ENCODE measurements at regions not wholly inside any gene's neighbourhood (a gene's known extent, or its start where the extent isn't known, plus 50 kb on each side); places are given as distances from the start of the nearest gene placed in this dataset.
"Not testable (repeated sequence)": the region's sequence is repeated elsewhere in the genome, so short reads cannot be mapped to it uniquely, and the experiment has no call there.

DNA sequence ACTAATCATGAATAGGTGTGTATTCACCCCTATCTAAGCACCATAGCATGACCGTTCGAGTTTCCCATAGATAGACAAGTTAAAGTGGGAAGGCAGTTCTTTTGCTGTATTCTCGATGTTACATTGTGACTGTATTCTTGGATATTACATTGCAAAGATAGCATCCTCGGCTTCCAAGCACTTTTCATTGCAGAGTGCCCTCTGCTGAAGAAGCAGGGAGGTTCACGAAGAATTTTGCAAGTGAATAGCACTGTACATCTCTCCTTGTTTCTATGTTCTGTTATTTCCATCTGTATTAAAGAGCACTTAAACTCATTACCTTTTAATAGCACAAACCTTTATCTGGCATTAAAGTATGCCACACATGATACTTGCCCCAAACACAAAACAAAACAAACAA, 426.7 kb upstream of the ARX start:
- no peak for DNase-seq (ENCODE audit: extremely low spot score)
- ChIA-PET POLR2A (no interaction called here), CTCF (no interaction called here)
- TF ChIP-seq CTCF (IDR thresholded peaks at IDR 0.05; ENCODE audit: control extremely low read depth, extremely low read depth, low read depth, missing control alignments) = peak; percentile 1

DNA sequence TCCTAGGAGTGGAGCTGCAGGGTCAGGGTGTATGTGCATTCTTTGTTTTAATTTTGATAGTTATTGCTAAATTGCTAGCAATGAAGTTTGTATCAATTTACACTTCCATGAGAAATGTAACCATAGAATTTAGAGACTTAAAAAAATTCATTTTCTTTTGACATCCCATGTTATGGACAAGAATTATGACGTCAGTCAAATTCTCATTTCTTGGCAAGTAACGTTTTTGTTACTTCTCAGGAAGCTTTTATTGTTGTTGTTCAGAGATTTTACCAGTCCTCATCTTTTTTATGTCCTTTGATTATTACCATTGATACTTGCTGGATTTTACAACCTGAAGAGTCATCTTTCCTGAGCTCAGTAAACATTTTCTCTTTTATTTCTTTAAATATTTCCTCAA, 417.5 kb upstream of the ARX start:
- no peak for TF ChIP-seq CTCF (IDR thresholded peaks at IDR 0.05; ENCODE audit: control extremely low read depth, extremely low read depth, low read depth, missing control alignments)
- no peak for DNase-seq (ENCODE audit: extremely low spot score)
- ChIA-PET POLR2A (no interaction called here), CTCF (no interaction called here)

- ChIA-PET POLR2A (no interaction called here), CTCF (no interaction called here)
- no peak for TF ChIP-seq CTCF (IDR thresholded peaks at IDR 0.05; ENCODE audit: control extremely low read depth, extremely low read depth, low read depth, missing control alignments)
- no peak for DNase-seq (ENCODE audit: extremely low spot score)
These were observed 416.6 kb upstream of the ARX start for GRCh38 chrX:25432396-25432795.

DNA sequence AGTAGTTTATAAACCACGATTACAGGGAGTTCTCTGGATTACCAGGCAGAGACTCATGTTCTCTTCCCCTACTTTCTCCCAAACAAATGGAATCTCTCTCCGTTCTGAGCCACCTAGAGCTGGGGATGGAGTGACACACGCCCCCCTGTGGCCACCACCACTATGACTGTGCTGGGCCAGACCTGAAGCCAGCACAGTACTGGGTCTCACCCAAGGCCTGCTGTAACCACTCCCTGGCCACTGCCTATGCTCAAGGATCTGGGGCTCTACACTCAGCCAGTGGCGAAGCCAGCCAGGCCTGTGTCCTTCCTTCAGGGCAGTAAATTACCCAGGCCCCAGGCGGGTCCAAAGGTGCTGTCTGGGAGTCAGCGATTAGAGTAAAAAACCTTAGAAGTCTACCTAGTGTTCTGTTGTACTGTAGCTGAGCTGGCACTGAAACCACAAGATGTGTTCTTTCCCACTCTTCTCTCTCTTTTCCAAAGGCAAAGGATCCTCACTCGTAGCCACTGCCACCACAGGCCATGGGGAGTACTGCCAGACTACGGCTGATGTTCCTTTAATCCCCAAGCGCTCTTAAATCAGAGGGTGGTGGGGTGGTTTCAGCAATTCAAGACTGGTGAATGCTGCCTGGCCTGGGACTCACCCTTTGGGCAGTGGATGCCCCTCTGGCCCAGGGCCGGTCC, 412.2 kb upstream of the ARX start:
- CTCF ChIA-PET = no interaction called here
- no peak for DNase-seq (ENCODE audit: extremely low spot score)
- POLR2A ChIA-PET = no interaction called here

DNA sequence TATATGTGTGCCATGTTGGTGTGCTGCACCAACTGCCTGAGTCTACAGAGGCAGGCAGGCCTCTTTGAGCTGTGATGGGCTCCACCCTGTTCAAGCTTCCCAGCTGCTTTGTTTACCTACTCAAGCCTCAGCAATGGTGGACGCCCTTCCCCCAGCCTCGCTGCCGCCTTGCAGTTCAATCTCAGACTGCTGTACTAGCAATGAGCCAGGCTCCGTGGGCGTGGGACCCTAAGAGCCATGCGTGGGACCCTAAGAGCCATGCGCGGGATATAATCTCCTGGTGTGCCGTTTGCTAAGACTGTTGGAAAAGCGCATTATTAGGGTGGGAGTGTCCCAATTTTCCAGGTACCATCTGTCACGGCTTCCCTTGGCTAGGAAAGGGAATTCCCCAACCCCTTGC, 388.4 kb upstream of the ARX start:
- POLR2A ChIA-PET; DNase-seq (ENCODE audit: extremely low spot score); CTCF ChIA-PET: not testable (repeated sequence)

More for the DNA sequence above, 412.2 kb upstream of the ARX start:
- no peak for TF ChIP-seq CTCF (IDR thresholded peaks at IDR 0.05; ENCODE audit: control extremely low read depth, extremely low read depth, low read depth, missing control alignments)

DNA sequence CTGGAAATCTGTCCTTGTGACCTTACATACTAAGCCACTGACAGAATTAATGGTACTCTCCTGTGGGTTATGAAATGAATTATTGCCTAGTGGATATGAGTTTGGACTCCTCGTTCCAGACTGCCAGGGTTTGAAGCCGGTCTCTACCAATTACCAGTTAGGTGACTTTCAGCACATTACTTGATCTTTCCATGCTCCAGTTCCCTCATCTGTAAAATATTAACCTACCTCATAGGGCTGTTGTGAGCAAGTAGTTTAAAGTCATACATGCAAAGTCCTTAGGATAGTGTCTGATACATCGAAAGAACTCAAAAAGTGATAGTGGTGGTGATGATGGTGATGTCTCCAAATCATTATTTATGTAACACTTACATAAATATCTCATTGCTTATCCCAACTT, 373.5 kb upstream of the ARX start:
- CTCF ChIA-PET = no interaction called here
- TF ChIP-seq CTCF (IDR thresholded peaks at IDR 0.05; ENCODE audit: control extremely low read depth, extremely low read depth, low read depth, missing control alignments) = no peak
- DNase-seq (ENCODE audit: extremely low spot score) = no peak
- POLR2A ChIA-PET = no interaction called here

DNA sequence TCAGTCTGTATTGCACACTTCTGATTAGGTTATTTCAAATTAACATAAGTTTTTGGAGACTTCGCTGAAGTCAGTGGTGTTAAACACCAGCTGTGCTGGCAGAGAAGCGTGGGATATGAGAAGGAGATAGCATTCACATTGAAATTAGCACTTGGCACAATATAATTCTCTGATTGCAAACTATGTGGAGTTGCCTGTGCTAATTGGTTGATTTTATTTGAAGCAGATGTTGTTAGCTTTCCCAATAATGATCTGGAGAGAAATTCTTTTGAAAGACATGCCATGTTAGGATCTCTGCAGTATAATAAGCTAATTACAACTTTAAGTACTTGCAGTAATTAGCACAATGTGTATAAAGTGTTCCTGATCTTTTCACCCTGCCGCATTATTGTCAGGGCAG, 367.4 kb upstream of the ARX start:
- TF ChIP-seq CTCF (IDR thresholded peaks at IDR 0.05; ENCODE audit: control extremely low read depth, extremely low read depth, low read depth, missing control alignments) = no peak
- ChIA-PET POLR2A (no interaction called here), CTCF (no interaction called here)
- no peak for DNase-seq (ENCODE audit: extremely low spot score)

Data from GM10248 (cell line).